HL-60 (cell line): ENCODE measurements at regions not wholly inside any gene's neighbourhood (a gene's known extent, or its start where the extent isn't known, plus 50 kb on each side); places are given as distances from the start of the nearest gene placed in this dataset.
A peak's percentile ranks its signal among the peaks of the same experiment; 100 is the strongest.

ENCODE experiments used
- DNase-seq, 2 experiments: peaks; one replicate each; pipeline ENCODE4 v3.0.0-alpha.2; 2010 to 2020; ENCODE audit warnings: low read depth in 1 of 2, low spot score in 1 of 2
- H3K27ac ChIP-seq: fragments of 250-450 bp; sonication (Bioruptor Pico); replicated peaks from 2 replicates; pipeline ENCODE4 v1.5.1; 2020; ENCODE audit warnings: mild to moderate bottlenecking, moderate library complexity
- H3K27me3 ChIP-seq: fragments of 250-450 bp; sonication (Bioruptor Pico); 2 replicates; pipeline ENCODE4 v1.5.1; 2021; ENCODE audit warnings: mild to moderate bottlenecking, moderate library complexity; ENCODE audit not compliant: insufficient read depth, poor library complexity, severe bottlenecking
- H3K4me3 ChIP-seq: replicated peaks from 2 replicates; pipeline ENCODE4 v1.5.1; 2011; ENCODE audit warnings: mild to moderate bottlenecking, control low read depth, low read length; ENCODE audit not compliant: insufficient read depth
- CTCF ChIP-seq: IDR thresholded peaks from one replicate; pipeline ENCODE4 v1.5.1; 2011; ENCODE audit warnings: low read length, control low read depth, inconsistent platforms; ENCODE audit not compliant: insufficient read depth
- GABPA ChIP-seq: IDR thresholded peaks from 2 replicates; pipeline ENCODE4 v1.6.1; 2012; ENCODE audit warnings: low read depth
- POLR2AphosphoS5 ChIP-seq: IDR thresholded peaks from 2 replicates; pipeline ENCODE4 v1.6.1; 2012; ENCODE audit warnings: low read depth
- REST ChIP-seq: IDR thresholded peaks from 2 replicates; pipeline ENCODE4 v1.6.1; 2012; ENCODE audit warnings: low read depth; ENCODE audit not compliant: insufficient replicate concordance
- SPI1 ChIP-seq: IDR thresholded peaks from 2 replicates; pipeline ENCODE4 v1.6.1; 2012; ENCODE audit warnings: low read depth, mild to moderate bottlenecking, borderline replicate concordance

GRCh38 chr16:52690468-52690867, 143.5 kb upstream of the TOX3 start:
- Histone ChIP-seq H3K27ac (no peak overlapping the region), H3K4me3 (no peak overlapping the region), H3K27me3 (no peaks in the 10 kb centered on the region)
- no peak for DNase-seq
- TF ChIP-seq CTCF = no peak
- no peak for TF ChIP-seq SPI1
- TF ChIP-seq POLR2AphosphoS5 = no peak
- TF ChIP-seq GABPA = no peak
- no peak for TF ChIP-seq REST

GRCh38 chr16:52680993-52681392, 134.1 kb upstream of the TOX3 start:
- Histone ChIP-seq H3K4me3 (no peak overlapping the region), H3K27me3 (no peaks in the 10 kb centered on the region), H3K27ac (no peak overlapping the region)
- TF ChIP-seq GABPA = no peak
- no peak for TF ChIP-seq POLR2AphosphoS5
- DNase-seq = no peak

- no peak overlapping the region for H3K4me3 ChIP-seq
- no peak overlapping the region for H3K27ac ChIP-seq
- peak in 1 of 2 experiments; percentile 26 for DNase-seq
- H3K27me3 ChIP-seq = no peaks in the 10 kb centered on the region
- TF ChIP-seq REST (no peak), GABPA (no peak), SPI1 (no peak), POLR2AphosphoS5 (no peak), CTCF (no peak)
Observed at GRCh38 chr16:52677501-52677900, 130.6 kb upstream of the TOX3 start.

- Histone ChIP-seq H3K4me3 (no peak overlapping the region), H3K27me3 (no peaks in the 10 kb centered on the region), H3K27ac (no peak overlapping the region)
- no peak for DNase-seq
- no peak for TF ChIP-seq GABPA
- no peak for TF ChIP-seq REST
- no peak for TF ChIP-seq POLR2AphosphoS5
- no peak for TF ChIP-seq SPI1
- TF ChIP-seq CTCF = no peak
Observed at GRCh38 chr16:52676959-52677358, 130.0 kb upstream of the TOX3 start.
